Activated naive CD4-positive, alpha-beta T cell treated with anti-CD3 and anti-CD28 coated beads, Interleukin-2, amount 50 U/mL, for 24 hours (primary cell): ENCODE measurements at regions not wholly inside any gene's neighbourhood (a gene's known extent, or its start where the extent isn't known, plus 50 kb on each side); places are given as distances from the start of the nearest gene placed in this dataset.

Experiments
- H3K27ac Mint-ChIP-seq: one replicate; pipeline ENCODE4 v1.8.0; 2021; ENCODE audit warnings: mild to moderate bottlenecking, mixed read lengths
- H3K27me3 Mint-ChIP-seq: one replicate; pipeline ENCODE4 v1.8.0; 2021; ENCODE audit warnings: mixed read lengths
- H3K36me3 Mint-ChIP-seq: one replicate; pipeline ENCODE4 v1.8.0; 2021; ENCODE audit warnings: mixed read lengths
- H3K4me1 Mint-ChIP-seq: one replicate; pipeline ENCODE4 v1.8.0; 2021; ENCODE audit warnings: mixed read lengths
- H3K4me3 Mint-ChIP-seq: one replicate; pipeline ENCODE4 v1.8.0; 2021; ENCODE audit warnings: mild to moderate bottlenecking, mixed read lengths
- H3K9me3 Mint-ChIP-seq: one replicate; pipeline ENCODE4 v1.8.0; 2021; ENCODE audit warnings: mixed read lengths

GRCh38 chr3:163644172-163644571 lies 1434.1 kb downstream of the SI start:
- peaks cover 4% of the 10 kb centered on the region for H3K9me3 Mint-ChIP-seq
- H3K36me3 Mint-ChIP-seq, result no peaks in the 10 kb centered on the region
- H3K4me1 Mint-ChIP-seq, result no peaks in the 10 kb centered on the region
- H3K27me3 Mint-ChIP-seq, result no peaks in the 10 kb centered on the region
- no peak overlapping the region for H3K27ac Mint-ChIP-seq
- no peak overlapping the region for H3K4me3 Mint-ChIP-seq

GRCh38 chr3:163632722-163633121 lies 1445.6 kb downstream of the SI start:
- no peaks in the 10 kb centered on the region for H3K27me3 Mint-ChIP-seq
- no peak overlapping the region for H3K4me3 Mint-ChIP-seq
- no peaks in the 10 kb centered on the region for H3K4me1 Mint-ChIP-seq
- no peak overlapping the region for H3K27ac Mint-ChIP-seq
- H3K36me3 Mint-ChIP-seq, result no peaks in the 10 kb centered on the region
- H3K9me3 Mint-ChIP-seq, result peaks cover 8% of the 10 kb centered on the region

GRCh38 chr3:163626753-163627152 lies 1451.5 kb downstream of the SI start:
- no peaks in the 10 kb centered on the region for H3K4me1 Mint-ChIP-seq
- no peaks in the 10 kb centered on the region for H3K27me3 Mint-ChIP-seq
- H3K4me3 Mint-ChIP-seq, result no peak overlapping the region
- H3K27ac Mint-ChIP-seq, result no peak overlapping the region
- H3K9me3 Mint-ChIP-seq, result peaks cover 4% of the 10 kb centered on the region
- no peaks in the 10 kb centered on the region for H3K36me3 Mint-ChIP-seq

GRCh38 chr3:163622384-163622783 lies 1455.9 kb downstream of the SI start:
- H3K27ac Mint-ChIP-seq, result no peak overlapping the region
- no peaks in the 10 kb centered on the region for H3K36me3 Mint-ChIP-seq
- H3K4me3 Mint-ChIP-seq, result no peak overlapping the region
- H3K4me1 Mint-ChIP-seq, result no peaks in the 10 kb centered on the region
- H3K9me3 Mint-ChIP-seq, result peaks cover 4% of the 10 kb centered on the region
- H3K27me3 Mint-ChIP-seq, result no peaks in the 10 kb centered on the region

GRCh38 chr3:163614886-163615285 lies 1463.4 kb downstream of the SI start:
- Mint-ChIP-seq H3K9me3 (no peaks in the 10 kb centered on the region), H3K27me3 (no peaks in the 10 kb centered on the region), H3K4me1 (no peaks in the 10 kb centered on the region), H3K36me3 (no peaks in the 10 kb centered on the region), H3K4me3 (no peak overlapping the region), H3K27ac (no peak overlapping the region)

- H3K27me3 Mint-ChIP-seq, result no peaks in the 10 kb centered on the region
- no peak overlapping the region for H3K4me3 Mint-ChIP-seq
- H3K27ac Mint-ChIP-seq, result no peak overlapping the region
- H3K4me1 Mint-ChIP-seq, result no peaks in the 10 kb centered on the region
- no peaks in the 10 kb centered on the region for H3K9me3 Mint-ChIP-seq
- no peaks in the 10 kb centered on the region for H3K36me3 Mint-ChIP-seq
Measured at GRCh38 chr3:163605915-163606314, 1472.4 kb downstream of the SI start.

GRCh38 chr3:163601426-163601825 lies 1476.9 kb downstream of the SI start:
- H3K9me3 Mint-ChIP-seq, result no peaks in the 10 kb centered on the region

GRCh38 chr3:163587342-163587741 lies 1491.0 kb downstream of the SI start:
- no peaks in the 10 kb centered on the region for H3K27me3 Mint-ChIP-seq
- H3K4me3 Mint-ChIP-seq, result no peak overlapping the region
- no peaks in the 10 kb centered on the region for H3K36me3 Mint-ChIP-seq
- no peaks in the 10 kb centered on the region for H3K4me1 Mint-ChIP-seq
- no peak overlapping the region for H3K27ac Mint-ChIP-seq
- H3K9me3 Mint-ChIP-seq, result peaks cover 20% of the 10 kb centered on the region

More at GRCh38 chr3:163601426-163601825, 1476.9 kb downstream of the SI start:
- Mint-ChIP-seq H3K27ac (no peak overlapping the region), H3K27me3 (no peaks in the 10 kb centered on the region), H3K4me3 (no peak overlapping the region), H3K36me3 (no peaks in the 10 kb centered on the region), H3K4me1 (no peaks in the 10 kb centered on the region)

- Mint-ChIP-seq H3K36me3 (no peaks in the 10 kb centered on the region), H3K4me3 (no peak overlapping the region), H3K4me1 (no peaks in the 10 kb centered on the region), H3K27ac (no peak overlapping the region), H3K27me3 (no peaks in the 10 kb centered on the region), H3K9me3 (peaks cover 15% of the 10 kb centered on the region)
Measured at GRCh38 chr3:163582967-163583366, 1495.3 kb downstream of the SI start.

GRCh38 chr3:163577271-163577670 lies 1501.0 kb downstream of the SI start:
- H3K9me3 Mint-ChIP-seq, result no peaks in the 10 kb centered on the region
- no peak overlapping the region for H3K27ac Mint-ChIP-seq
- H3K4me1 Mint-ChIP-seq, result no peaks in the 10 kb centered on the region
- no peaks in the 10 kb centered on the region for H3K36me3 Mint-ChIP-seq
- H3K27me3 Mint-ChIP-seq, result no peaks in the 10 kb centered on the region
- H3K4me3 Mint-ChIP-seq, result no peak overlapping the region

- Mint-ChIP-seq H3K36me3 (no peaks in the 10 kb centered on the region), H3K27me3 (no peaks in the 10 kb centered on the region), H3K4me1 (no peaks in the 10 kb centered on the region), H3K27ac (no peak overlapping the region), H3K4me3 (no peak overlapping the region), H3K9me3 (peaks cover 4% of the 10 kb centered on the region)
Measured at GRCh38 chr3:163576314-163576713, 1502.0 kb downstream of the SI start.

- no peaks in the 10 kb centered on the region for H3K36me3 Mint-ChIP-seq
- peaks cover 11% of the 10 kb centered on the region for H3K9me3 Mint-ChIP-seq
- no peaks in the 10 kb centered on the region for H3K4me1 Mint-ChIP-seq
- no peak overlapping the region for H3K27ac Mint-ChIP-seq
- no peak overlapping the region for H3K4me3 Mint-ChIP-seq
- no peaks in the 10 kb centered on the region for H3K27me3 Mint-ChIP-seq
Measured at GRCh38 chr3:163573324-163573723, 1505.0 kb downstream of the SI start.

GRCh38 chr3:163572856-163573255 lies 1505.4 kb downstream of the SI start:
- Mint-ChIP-seq H3K36me3 (no peaks in the 10 kb centered on the region), H3K4me3 (no peak overlapping the region), H3K27ac (no peak overlapping the region), H3K4me1 (no peaks in the 10 kb centered on the region), H3K9me3 (peaks cover 11% of the 10 kb centered on the region), H3K27me3 (no peaks in the 10 kb centered on the region)

- Mint-ChIP-seq H3K27ac (no peak overlapping the region), H3K27me3 (no peaks in the 10 kb centered on the region), H3K4me1 (no peaks in the 10 kb centered on the region), H3K9me3 (no peaks in the 10 kb centered on the region), H3K4me3 (no peak overlapping the region), H3K36me3 (no peaks in the 10 kb centered on the region)
Measured at GRCh38 chr3:163563485-163563884, 1514.8 kb downstream of the SI start.

GRCh38 chr3:163562625-163563024 lies 1515.7 kb downstream of the SI start:
- H3K9me3 Mint-ChIP-seq, result no peaks in the 10 kb centered on the region
- H3K27me3 Mint-ChIP-seq, result no peaks in the 10 kb centered on the region
- H3K4me3 Mint-ChIP-seq, result no peak overlapping the region
- no peak overlapping the region for H3K27ac Mint-ChIP-seq
- no peaks in the 10 kb centered on the region for H3K36me3 Mint-ChIP-seq
- H3K4me1 Mint-ChIP-seq, result no peaks in the 10 kb centered on the region

GRCh38 chr3:163561151-163561550 lies 1517.1 kb downstream of the SI start:
- no peaks in the 10 kb centered on the region for H3K27me3 Mint-ChIP-seq
- H3K4me1 Mint-ChIP-seq, result no peaks in the 10 kb centered on the region

GRCh38 chr3:163560459-163560858 lies 1517.8 kb downstream of the SI start:
- Mint-ChIP-seq H3K9me3 (no peaks in the 10 kb centered on the region), H3K27me3 (no peaks in the 10 kb centered on the region), H3K36me3 (no peaks in the 10 kb centered on the region), H3K4me1 (no peaks in the 10 kb centered on the region), H3K4me3 (no peak overlapping the region), H3K27ac (no peak overlapping the region)

More at GRCh38 chr3:163561151-163561550, 1517.1 kb downstream of the SI start:
- H3K27ac Mint-ChIP-seq, result peak overlapping the region; percentile 2
- H3K36me3 Mint-ChIP-seq, result no peaks in the 10 kb centered on the region
- no peak overlapping the region for H3K4me3 Mint-ChIP-seq
- no peaks in the 10 kb centered on the region for H3K9me3 Mint-ChIP-seq
